Tongue (tissue), 1 donor: ENCODE measurements at regions not wholly inside any gene's neighbourhood (a gene's known extent, or its start where the extent isn't known, plus 50 kb on each side); places are given as distances from the start of the nearest gene placed in this dataset.
A peak's percentile ranks its signal among the peaks of the same experiment; 100 is the strongest.

ENCODE experiments used
- DNase-seq: peaks from one replicate; pipeline ENCODE4 v3.0.0-alpha.2; 2015

- DNase-seq: peak; percentile 24
Observed at GRCh38 chr2:158006961-158007719, 94.5 kb upstream of the UPP2 start.

- DNase-seq: no peak
Observed at GRCh38 chr2:158004126-158004764, 97.4 kb upstream of the UPP2 start.

- no peak for DNase-seq
Observed at GRCh38 chr2:158002079-158002478, 99.6 kb upstream of the UPP2 start.

- no peak for DNase-seq
Observed at GRCh38 chr2:157996799-157997198, 104.9 kb upstream of the UPP2 start.

GRCh38 chr2:157995117-157995516, 106.6 kb upstream of the UPP2 start:
- DNase-seq: no peak

GRCh38 chr2:157991932-157992331, 109.7 kb upstream of the UPP2 start:
- no peak for DNase-seq

- peak; percentile 19 for DNase-seq
Observed at GRCh38 chr2:157990173-157990572, 111.5 kb upstream of the UPP2 start.

GRCh38 chr2:157989227-157989626, 112.4 kb upstream of the UPP2 start:
- DNase-seq: no peak

- no peak for DNase-seq
Observed at GRCh38 chr2:157986761-157987160, 110.6 kb upstream of the ACVR1 start.

GRCh38 chr2:157984866-157985265, 108.7 kb upstream of the ACVR1 start:
- no peak for DNase-seq

- DNase-seq: no peak
Observed at GRCh38 chr2:157980020-157980419, 103.9 kb upstream of the ACVR1 start.

GRCh38 chr2:157971702-157972101, 95.6 kb upstream of the ACVR1 start:
- DNase-seq: peak; percentile 7

- DNase-seq: no peak
Observed at GRCh38 chr2:157967856-157968255, 91.7 kb upstream of the ACVR1 start.

- DNase-seq: no peak
Observed at GRCh38 chr2:157959249-157959648, 83.1 kb upstream of the ACVR1 start.

- DNase-seq: no peak
Observed at GRCh38 chr2:157957596-157957995, 81.5 kb upstream of the ACVR1 start.

- peak; percentile 33 for DNase-seq
Observed at GRCh38 chr2:157952558-157952957, 76.4 kb upstream of the ACVR1 start.

GRCh38 chr2:157948856-157949255, 72.7 kb upstream of the ACVR1 start:
- no peak for DNase-seq

GRCh38 chr2:157946919-157947557, 70.9 kb upstream of the ACVR1 start:
- no peak for DNase-seq

GRCh38 chr2:157940024-157940423, 63.9 kb upstream of the ACVR1 start:
- DNase-seq: no peak

GRCh38 chr2:157938556-157938955, 62.4 kb upstream of the ACVR1 start:
- DNase-seq: no peak

GRCh38 chr2:157936406-157936805, 60.3 kb upstream of the ACVR1 start:
- DNase-seq: no peak

- no peak for DNase-seq
Observed at GRCh38 chr2:157935378-157935906, 59.3 kb upstream of the ACVR1 start.

GRCh38 chr2:157934684-157935377, 58.7 kb upstream of the ACVR1 start:
- DNase-seq: no peak
